Lung (tissue), 11 donors: ENCODE measurements at regions not wholly inside any gene's neighbourhood (a gene's known extent, or its start where the extent isn't known, plus 50 kb on each side); places are given as distances from the start of the nearest gene placed in this dataset.

Experiments used
- ATAC-seq: fragments of 200-7000 bp; cut with Tn5 transposase; one replicate; pipeline ENCODE4 v1.9.1; 2020; ENCODE audit warnings: moderate number of reproducible peaks; ENCODE audit not compliant: insufficient read depth, low FRiP score
- DNase-seq, 3 donors: peaks; one replicate each; pipeline ENCODE4 v3.0.0-alpha.2; 2013 to 2017
- H3K27ac ChIP-seq, 2 donors: one replicate each; pipeline ENCODE4 v1.5.1; 2013; ENCODE audit warnings: mild to moderate bottlenecking in 2 of 2, moderate library complexity in 2 of 2, control low read depth in 1 of 2, inconsistent platforms in 1 of 2, low read depth in 1 of 2, low read length in 1 of 2
- H3K27me3 ChIP-seq, 3 donors: one replicate each; pipeline ENCODE4 v1.5.1; 2013; ENCODE audit warnings: low read length in 2 of 3; ENCODE audit not compliant: control insufficient read depth in 3 of 3, insufficient read depth in 3 of 3
- H3K36me3 ChIP-seq, 4 donors: one replicate each; pipeline ENCODE4 v1.5.1; 2013; ENCODE audit warnings: low read length in 4 of 4, mild to moderate bottlenecking in 1 of 4, moderate library complexity in 1 of 4; ENCODE audit not compliant: control insufficient read depth in 4 of 4, insufficient read depth in 4 of 4
- H3K4me1 ChIP-seq, 5 donors: one replicate each; pipeline ENCODE4 v1.5.1; 2013; ENCODE audit warnings: low read length in 5 of 5, mild to moderate bottlenecking in 2 of 5, moderate library complexity in 1 of 5; ENCODE audit not compliant: control insufficient read depth in 5 of 5, insufficient read depth in 5 of 5
- H3K4me3 ChIP-seq: one replicate; pipeline ENCODE4 v1.5.1; 2013; ENCODE audit warnings: mild to moderate bottlenecking, control low read depth, moderate library complexity
- H3K9ac ChIP-seq, 2 donors: one replicate each; pipeline ENCODE4 v1.5.1; 2013; ENCODE audit warnings: low read length in 2 of 2, control low read depth in 1 of 2; ENCODE audit not compliant: insufficient read depth in 1 of 2
- H3K9me3 ChIP-seq, 4 donors: one replicate each; pipeline ENCODE4 v1.5.1; 2013; ENCODE audit warnings: low read length in 3 of 4, mild to moderate bottlenecking in 1 of 4, moderate library complexity in 1 of 4; ENCODE audit not compliant: control insufficient read depth in 4 of 4, insufficient read depth in 3 of 4
- WGBS, 2 donors: extraction: QIAGEN DNeasy Blood & Tissue Kit; methylation state at CpG; one replicate each; pipeline ENCODE4 v1.1.7; 2013; 5-methylcytosine and 5-hydroxymethylcytosine counted together
- TF ChIP-seq, protein P1 (sequence below): IDR thresholded peaks from 2 replicates; pipeline ENCODE4 v1.5.1; 2012; ENCODE audit warnings: mild to moderate bottlenecking; ENCODE audit errors: control extremely low read depth, extremely low read depth
- donor health status: control.
- donor health status: control.
- donor health status: Bipolar disorder and iron deficiency.
- donor health status: healthy.
- donor health status: DM: yes; HTN: yes; CAD: no.

DNA sequence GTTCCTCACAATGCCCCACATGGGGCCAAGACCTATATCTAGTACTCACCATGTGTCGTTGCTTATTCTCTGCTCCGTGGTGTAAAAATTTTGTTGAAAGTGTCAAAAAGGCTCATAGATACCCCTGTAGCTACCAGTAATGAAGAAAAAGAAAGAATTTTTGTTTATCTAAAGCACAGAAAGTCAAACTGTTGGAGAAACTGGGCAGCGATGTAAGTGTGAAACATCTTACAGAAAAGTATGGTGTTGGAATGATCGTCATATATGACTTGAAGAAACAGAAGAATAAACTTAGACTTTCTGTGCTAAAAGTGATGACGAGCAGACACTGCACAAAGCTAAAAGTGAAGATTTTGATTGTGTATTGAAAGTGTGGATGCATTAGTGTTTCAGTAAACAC lies 626.6 kb upstream of the GHITM start:
- Histone ChIP-seq H3K9me3 (no peaks in the 10 kb centered on the region), H3K36me3 (no peaks in the 10 kb centered on the region), H3K27ac (no peak overlapping the region), H3K4me3 (no peak overlapping the region), H3K4me1 (no peaks in the 10 kb centered on the region), H3K27me3 (no peaks in the 10 kb centered on the region), H3K9ac (no peak overlapping the region)
- TF ChIP-seq, protein P1, sequence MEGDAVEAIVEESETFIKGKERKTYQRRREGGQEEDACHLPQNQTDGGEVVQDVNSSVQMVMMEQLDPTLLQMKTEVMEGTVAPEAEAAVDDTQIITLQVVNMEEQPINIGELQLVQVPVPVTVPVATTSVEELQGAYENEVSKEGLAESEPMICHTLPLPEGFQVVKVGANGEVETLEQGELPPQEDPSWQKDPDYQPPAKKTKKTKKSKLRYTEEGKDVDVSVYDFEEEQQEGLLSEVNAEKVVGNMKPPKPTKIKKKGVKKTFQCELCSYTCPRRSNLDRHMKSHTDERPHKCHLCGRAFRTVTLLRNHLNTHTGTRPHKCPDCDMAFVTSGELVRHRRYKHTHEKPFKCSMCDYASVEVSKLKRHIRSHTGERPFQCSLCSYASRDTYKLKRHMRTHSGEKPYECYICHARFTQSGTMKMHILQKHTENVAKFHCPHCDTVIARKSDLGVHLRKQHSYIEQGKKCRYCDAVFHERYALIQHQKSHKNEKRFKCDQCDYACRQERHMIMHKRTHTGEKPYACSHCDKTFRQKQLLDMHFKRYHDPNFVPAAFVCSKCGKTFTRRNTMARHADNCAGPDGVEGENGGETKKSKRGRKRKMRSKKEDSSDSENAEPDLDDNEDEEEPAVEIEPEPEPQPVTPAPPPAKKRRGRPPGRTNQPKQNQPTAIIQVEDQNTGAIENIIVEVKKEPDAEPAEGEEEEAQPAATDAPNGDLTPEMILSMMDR = no peak
- DNase-seq = no peak
- WGBS, 2 donors = 93 to 94% methylated on average over 5 of the region's 5 CpGs
- ATAC-seq = no peak

DNA sequence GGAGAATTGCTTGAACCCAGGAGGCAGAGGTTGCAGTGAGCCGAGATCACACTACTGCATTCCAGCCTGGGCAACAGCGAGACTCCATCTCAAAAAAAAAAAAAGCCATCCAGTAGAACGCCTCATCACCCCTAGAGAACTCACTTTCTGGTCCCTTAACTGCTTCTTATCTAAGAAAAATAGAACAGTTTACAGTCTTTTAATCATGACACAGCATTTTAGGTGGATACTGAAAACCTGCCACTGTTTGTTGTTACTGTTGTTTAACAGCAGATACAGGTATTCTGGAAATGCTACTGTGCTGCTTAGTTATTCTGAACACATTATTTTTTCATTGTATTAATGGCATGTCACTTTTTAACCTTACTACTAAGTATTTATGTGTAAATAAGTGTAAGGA lies 624.3 kb upstream of the GHITM start:
- H3K36me3 ChIP-seq = no peaks in the 10 kb centered on the region
- 80 to 87% methylated on average over 3 of the region's 3 CpGs for WGBS, 2 donors
- ATAC-seq = no peak
- no peak overlapping the region for H3K4me3 ChIP-seq
- H3K9me3 ChIP-seq = no peaks in the 10 kb centered on the region
- H3K27ac ChIP-seq = no peak overlapping the region
- no peaks in the 10 kb centered on the region for H3K4me1 ChIP-seq
- no peak overlapping the region for H3K9ac ChIP-seq
- TF ChIP-seq, protein P1 = no peak
- H3K27me3 ChIP-seq = no peaks in the 10 kb centered on the region
- DNase-seq = no peak

DNA sequence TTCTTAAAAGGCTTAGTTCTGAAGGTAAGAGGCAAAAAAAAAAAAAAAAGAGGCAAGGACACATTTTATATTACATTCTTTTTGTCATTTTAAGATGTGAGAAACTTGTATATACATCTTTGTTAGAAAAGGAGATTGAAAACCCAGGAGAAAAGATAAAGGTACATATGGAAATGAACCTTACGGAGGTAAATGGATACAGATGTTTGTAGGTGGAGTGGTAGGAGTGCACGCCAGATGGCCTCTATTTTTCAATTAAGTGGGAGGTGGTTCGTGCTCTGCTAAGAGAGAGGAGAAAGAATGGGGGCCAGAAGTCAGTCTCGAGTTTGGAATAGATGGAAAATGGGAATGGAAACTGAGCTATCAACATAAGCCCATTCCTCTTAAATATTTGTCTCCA lies 622.5 kb upstream of the GHITM start:
- Histone ChIP-seq H3K4me1 (no peaks in the 10 kb centered on the region), H3K9ac (no peak overlapping the region), H3K27ac (no peak overlapping the region), H3K36me3 (no peaks in the 10 kb centered on the region), H3K9me3 (no peaks in the 10 kb centered on the region), H3K27me3 (no peaks in the 10 kb centered on the region), H3K4me3 (no peak overlapping the region)
- WGBS, 2 donors = 78 to 84% methylated on average over 4 of the region's 4 CpGs
- TF ChIP-seq, protein P1 = no peak
- ATAC-seq = no peak
- no peak for DNase-seq

DNA sequence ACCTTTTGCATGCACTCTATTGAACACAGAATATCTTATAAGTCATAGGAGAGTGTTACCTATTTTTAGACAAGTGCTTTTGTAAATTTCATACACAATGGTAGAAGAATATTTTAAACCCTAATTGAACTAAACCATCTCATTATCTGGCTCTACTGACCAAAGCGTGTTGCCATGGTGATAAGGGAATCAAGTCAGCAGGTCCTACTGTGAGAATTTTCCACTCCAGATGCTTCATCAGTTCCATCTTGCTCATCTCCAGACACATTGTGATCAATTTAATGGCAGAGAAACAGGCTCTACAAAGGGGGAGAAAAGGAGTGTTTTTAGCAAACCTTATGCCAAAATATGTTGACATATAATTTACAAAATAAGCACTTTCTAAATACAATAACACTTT lies 621.9 kb upstream of the GHITM start:
- Histone ChIP-seq H3K36me3 (no peaks in the 10 kb centered on the region), H3K4me1 (no peaks in the 10 kb centered on the region), H3K9me3 (no peaks in the 10 kb centered on the region), H3K27me3 (no peaks in the 10 kb centered on the region), H3K27ac (no peak overlapping the region), H3K9ac (no peak overlapping the region), H3K4me3 (no peak overlapping the region)
- whole genome bisulfite sequencing, 2 donors = 86 to 92% methylated on average over 1 of the region's 1 CpG
- ATAC-seq = no peak
- no peak for DNase-seq
- TF ChIP-seq, protein P1 = no peak
